ENCODE measurements at regions not wholly inside any gene's neighbourhood (a gene's known extent, or its start where the extent isn't known, plus 50 kb on each side); places are given as distances from the start of the nearest gene placed in this dataset.

DNA sequence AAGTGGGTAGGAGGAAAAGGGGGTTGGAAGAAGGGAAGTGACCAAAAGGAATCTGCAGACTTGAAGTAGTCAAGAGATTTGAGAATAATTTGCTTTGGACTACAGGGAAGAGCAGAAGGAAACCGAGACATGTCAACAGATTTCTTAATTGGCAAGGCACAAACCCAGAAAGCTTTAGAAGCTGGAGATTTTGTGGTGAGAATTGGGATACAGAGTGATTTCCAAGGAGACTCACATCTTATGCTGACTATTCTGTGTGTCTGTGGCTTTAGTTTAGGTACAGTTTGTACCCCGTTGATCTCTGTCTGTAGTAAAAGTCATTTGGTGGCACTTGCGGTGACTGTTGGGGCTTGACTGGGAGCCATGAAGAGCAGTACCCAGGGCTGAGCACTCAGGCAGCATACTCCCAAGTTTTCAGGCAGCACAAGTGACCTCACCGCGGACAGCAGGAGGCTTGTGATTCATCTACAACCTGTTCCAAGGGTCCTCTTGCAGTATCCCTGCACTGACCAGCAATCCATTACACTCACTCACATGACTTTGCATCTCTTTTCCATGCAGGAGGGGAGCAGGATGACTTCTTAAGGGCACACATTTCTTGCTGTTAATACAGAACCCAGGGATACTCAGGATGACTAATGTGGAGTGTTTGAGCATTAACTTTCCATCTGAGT, 97.1 kb upstream of the TNP1 start:
- no peak for TF ChIP-seq EZH2phosphoT487 (IDR thresholded peaks at IDR 0.05; ENCODE audit: borderline replicate concordance, low read length)
- no peak for TF ChIP-seq CTCF (IDR thresholded peaks at IDR 0.05; ENCODE audit: low read depth, low read length, poor library complexity, severe bottlenecking)
- H3K36me3 ChIP-seq (ENCODE audit: control insufficient read depth, low read length), result no peaks in the 10 kb centered on the region

GRCh38 chr2:216951171-216951570, 91.3 kb upstream of the TNP1 start:
- Histone ChIP-seq H3K4me3 (ENCODE audit: low read length) (no peak overlapping the region), H3K9me2 (replicated peaks; ENCODE audit: control insufficient read depth, low read length) (no peaks in the 10 kb centered on the region), H3K27me3 (ENCODE audit: control insufficient read depth, low read length) (no peaks in the 10 kb centered on the region; the same call in 1 of the 2 replicates), H3K79me2 (ENCODE audit: control insufficient read depth, low read length) (no peaks in the 10 kb centered on the region), H3K4me2 (ENCODE audit: low read length) (no peak overlapping the region), H3F3A (ENCODE audit: control insufficient read depth, insufficient read depth) (no peaks in the 10 kb centered on the region), H3K36me3 (ENCODE audit: control insufficient read depth, low read length) (no peaks in the 10 kb centered on the region), H3K4me1 (ENCODE audit: control insufficient read depth, low read length) (no peaks in the 10 kb centered on the region), H3K9me3 (ENCODE audit: control insufficient read depth, insufficient read depth, low read length) (peaks cover 3% of the 10 kb centered on the region; the same call in 1 of the 2 replicates), H4K20me1 (ENCODE audit: control insufficient read depth, insufficient read depth, low read depth, low read length) (no peaks in the 10 kb centered on the region), H3K27ac (ENCODE audit: low read depth, low read length) (no peak overlapping the region)
- TF ChIP-seq EZH2phosphoT487 (IDR thresholded peaks at IDR 0.05; ENCODE audit: borderline replicate concordance, low read length) (no peak), CTCF (IDR thresholded peaks at IDR 0.05; ENCODE audit: low read depth, low read length, poor library complexity, severe bottlenecking) (no peak)

More for the DNA sequence above, 97.1 kb upstream of the TNP1 start:
- Histone ChIP-seq H3K4me1 (ENCODE audit: control insufficient read depth, low read length) (no peaks in the 10 kb centered on the region), H3K9me2 (replicated peaks; ENCODE audit: control insufficient read depth, low read length) (no peaks in the 10 kb centered on the region), H3K27me3 (ENCODE audit: control insufficient read depth, low read length) (no peaks in the 10 kb centered on the region), H3K4me3 (ENCODE audit: low read length) (no peak overlapping the region), H3K4me2 (ENCODE audit: low read length) (no peak overlapping the region), H3K79me2 (ENCODE audit: control insufficient read depth, low read length) (no peaks in the 10 kb centered on the region), H4K20me1 (ENCODE audit: control insufficient read depth, insufficient read depth, low read depth, low read length) (no peaks in the 10 kb centered on the region), H3F3A (ENCODE audit: control insufficient read depth, insufficient read depth) (no peaks in the 10 kb centered on the region), H3K9me3 (ENCODE audit: control insufficient read depth, insufficient read depth, low read length) (peaks cover 3% of the 10 kb centered on the region; the same call in 1 of the 2 replicates), H3K27ac (ENCODE audit: low read depth, low read length) (no peak overlapping the region)

- Histone ChIP-seq H3K4me2 (ENCODE audit: low read length) (no peak overlapping the region), H3K4me3 (ENCODE audit: low read length) (no peak overlapping the region), H3K9me3 (ENCODE audit: control insufficient read depth, insufficient read depth, low read length) (no peaks in the 10 kb centered on the region), H3K9me2 (replicated peaks; ENCODE audit: control insufficient read depth, low read length) (no peaks in the 10 kb centered on the region), H3K36me3 (ENCODE audit: control insufficient read depth, low read length) (no peaks in the 10 kb centered on the region), H3K27ac (ENCODE audit: low read depth, low read length) (no peak overlapping the region), H3K4me1 (ENCODE audit: control insufficient read depth, low read length) (no peaks in the 10 kb centered on the region), H4K20me1 (ENCODE audit: control insufficient read depth, insufficient read depth, low read depth, low read length) (no peaks in the 10 kb centered on the region), H3F3A (ENCODE audit: control insufficient read depth, insufficient read depth) (no peaks in the 10 kb centered on the region), H3K27me3 (ENCODE audit: control insufficient read depth, low read length) (no peaks in the 10 kb centered on the region; the same call in 1 of the 2 replicates), H3K79me2 (ENCODE audit: control insufficient read depth, low read length) (no peaks in the 10 kb centered on the region)
- TF ChIP-seq CTCF (IDR thresholded peaks at IDR 0.05; ENCODE audit: low read depth, low read length, poor library complexity, severe bottlenecking) (no peak), EZH2phosphoT487 (IDR thresholded peaks at IDR 0.05; ENCODE audit: borderline replicate concordance, low read length) (no peak)
These were observed 90.7 kb upstream of the TNP1 start for GRCh38 chr2:216950547-216950946.

Data from DOHH2 (cell line).